SU-DHL-6 (cell line): ENCODE measurements at regions not wholly inside any gene's neighbourhood (a gene's known extent, or its start where the extent isn't known, plus 50 kb on each side); places are given as distances from the start of the nearest gene placed in this dataset.

Source experiments
- H2AFZ ChIP-seq: fragments of 200-600 bp; sonication (generic); 2 replicates; pipeline ENCODE4 v1.6.1; 2014; ENCODE audit warnings: low read depth, mild to moderate bottlenecking, moderate library complexity, mixed read lengths, antibody characterized with exemption, low read length; ENCODE audit not compliant: severe bottlenecking
- H3F3A ChIP-seq: fragments of 200-600 bp; shearing (Covaris generic); 2 replicates; pipeline ENCODE4 v1.6.0; 2016; ENCODE audit warnings: antibody characterized with exemption, mild to moderate bottlenecking; ENCODE audit not compliant: insufficient read depth
- H3K27ac ChIP-seq: fragments of 200-600 bp; sonication (generic); 2 replicates; pipeline ENCODE4 v1.5.1; 2016; ENCODE audit warnings: low read depth, mild to moderate bottlenecking, low read length, moderate library complexity, mixed read lengths
- H3K27me3 ChIP-seq: fragments of 200-600 bp; sonication (generic), shearing (Covaris generic); 2 replicates; pipeline ENCODE4 v1.6.0; 2014; ENCODE audit warnings: mild to moderate bottlenecking, low read length
- H3K36me3 ChIP-seq: fragments of 200-600 bp; sonication (generic); 2 replicates; pipeline ENCODE4 v1.6.1; 2014; ENCODE audit warnings: mild to moderate bottlenecking, low read length, mixed read lengths
- H3K4me2 ChIP-seq: fragments of 300-600, 200-600 bp; shearing (Covaris generic), sonication (generic); 2 replicates; pipeline ENCODE4 v1.6.0; 2014; ENCODE audit warnings: low read length, low read depth, mild to moderate bottlenecking; ENCODE audit not compliant: poor library complexity, severe bottlenecking
- H3K4me3 ChIP-seq: fragments of 200-600 bp; sonication (generic); 2 replicates; pipeline ENCODE4 v1.5.1; 2014; ENCODE audit warnings: antibody characterized with exemption, low read length, mild to moderate bottlenecking, mixed read lengths; ENCODE audit not compliant: insufficient read depth, poor library complexity, severe bottlenecking
- H3K79me2 ChIP-seq: fragments of 200-600 bp; sonication (generic); 2 replicates; pipeline ENCODE4 v1.6.1; 2014; ENCODE audit warnings: mild to moderate bottlenecking, low read length, moderate library complexity; ENCODE audit not compliant: insufficient read depth
- H3K9ac ChIP-seq: fragments of 200-600 bp; sonication (generic); 2 replicates; pipeline ENCODE4 v1.7.0; 2014; ENCODE audit warnings: mild to moderate bottlenecking, low read length
- H3K9me2 ChIP-seq: fragments of 200-600 bp; sonication (generic); replicated peaks from 2 replicates; pipeline ENCODE4 v1.6.1; 2014; ENCODE audit warnings: low read length; ENCODE audit not compliant: insufficient read depth
- H3K9me3 ChIP-seq: fragments of 200-600 bp; sonication (generic); 2 replicates; pipeline ENCODE4 v1.6.1; 2014; ENCODE audit warnings: low read length, mixed read lengths; ENCODE audit not compliant: insufficient read depth
- H4K20me1 ChIP-seq: fragments of 200-600 bp; sonication (generic); 2 replicates; pipeline ENCODE4 v1.6.1; 2014; ENCODE audit warnings: low read depth, mild to moderate bottlenecking, antibody characterized with exemption, low read length, moderate library complexity, mixed read lengths
- EZH2phosphoT487 ChIP-seq: fragments of 200-600 bp; sonication (generic), shearing (Covaris generic); conservative IDR thresholded peaks from 2 replicates; pipeline ENCODE4 v1.6.1; 2018; ENCODE audit warnings: mild to moderate bottlenecking, antibody characterized with exemption, low read length, moderate library complexity, mixed read lengths
- TF ChIP-seq, protein P1 (sequence below): fragments of 200-600 bp; sonication (generic); IDR thresholded peaks from one replicate; pipeline ENCODE4 v1.5.1; 2017; ENCODE audit warnings: antibody characterized with exemption, mild to moderate bottlenecking, low read length, moderate library complexity; ENCODE audit not compliant: insufficient read depth, poor library complexity, severe bottlenecking

DNA sequence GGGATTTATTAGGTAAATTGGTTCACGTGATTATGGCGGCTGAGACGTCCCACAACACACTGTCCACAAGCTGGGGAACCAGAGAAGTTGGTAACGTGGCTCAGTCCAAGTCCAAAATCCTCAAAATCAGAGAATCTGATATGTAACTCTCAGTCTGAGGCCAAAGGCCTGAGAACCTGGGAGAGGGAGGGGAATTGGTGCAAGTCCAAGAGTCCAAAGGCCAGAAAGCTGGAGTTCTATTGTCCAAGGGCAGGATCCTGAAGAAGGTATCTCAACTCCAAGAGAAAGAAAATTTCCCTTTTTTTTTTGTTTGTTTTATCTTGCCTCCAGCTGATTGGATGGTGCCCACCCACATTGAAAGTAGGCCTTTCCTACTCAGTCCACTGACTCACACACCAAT lies 83.8 kb downstream of the PRDM9 start:
- no peaks in the 10 kb centered on the region for H3K79me2 ChIP-seq
- H3K9ac ChIP-seq = no peak overlapping the region
- no peaks in the 10 kb centered on the region for H3K9me2 ChIP-seq
- no peaks in the 10 kb centered on the region for H4K20me1 ChIP-seq
- H2AFZ ChIP-seq = no peak overlapping the region
- TF ChIP-seq EZH2phosphoT487 = no peak
- TF ChIP-seq, protein P1, sequence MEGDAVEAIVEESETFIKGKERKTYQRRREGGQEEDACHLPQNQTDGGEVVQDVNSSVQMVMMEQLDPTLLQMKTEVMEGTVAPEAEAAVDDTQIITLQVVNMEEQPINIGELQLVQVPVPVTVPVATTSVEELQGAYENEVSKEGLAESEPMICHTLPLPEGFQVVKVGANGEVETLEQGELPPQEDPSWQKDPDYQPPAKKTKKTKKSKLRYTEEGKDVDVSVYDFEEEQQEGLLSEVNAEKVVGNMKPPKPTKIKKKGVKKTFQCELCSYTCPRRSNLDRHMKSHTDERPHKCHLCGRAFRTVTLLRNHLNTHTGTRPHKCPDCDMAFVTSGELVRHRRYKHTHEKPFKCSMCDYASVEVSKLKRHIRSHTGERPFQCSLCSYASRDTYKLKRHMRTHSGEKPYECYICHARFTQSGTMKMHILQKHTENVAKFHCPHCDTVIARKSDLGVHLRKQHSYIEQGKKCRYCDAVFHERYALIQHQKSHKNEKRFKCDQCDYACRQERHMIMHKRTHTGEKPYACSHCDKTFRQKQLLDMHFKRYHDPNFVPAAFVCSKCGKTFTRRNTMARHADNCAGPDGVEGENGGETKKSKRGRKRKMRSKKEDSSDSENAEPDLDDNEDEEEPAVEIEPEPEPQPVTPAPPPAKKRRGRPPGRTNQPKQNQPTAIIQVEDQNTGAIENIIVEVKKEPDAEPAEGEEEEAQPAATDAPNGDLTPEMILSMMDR = no peak
- no peak overlapping the region for H3K4me2 ChIP-seq
- no peaks in the 10 kb centered on the region for H3F3A ChIP-seq
- no peaks in the 10 kb centered on the region for H3K27me3 ChIP-seq
- H3K36me3 ChIP-seq = no peaks in the 10 kb centered on the region
- no peak overlapping the region for H3K4me3 ChIP-seq
- no peaks in the 10 kb centered on the region for H3K9me3 ChIP-seq
- no peak overlapping the region for H3K27ac ChIP-seq

DNA sequence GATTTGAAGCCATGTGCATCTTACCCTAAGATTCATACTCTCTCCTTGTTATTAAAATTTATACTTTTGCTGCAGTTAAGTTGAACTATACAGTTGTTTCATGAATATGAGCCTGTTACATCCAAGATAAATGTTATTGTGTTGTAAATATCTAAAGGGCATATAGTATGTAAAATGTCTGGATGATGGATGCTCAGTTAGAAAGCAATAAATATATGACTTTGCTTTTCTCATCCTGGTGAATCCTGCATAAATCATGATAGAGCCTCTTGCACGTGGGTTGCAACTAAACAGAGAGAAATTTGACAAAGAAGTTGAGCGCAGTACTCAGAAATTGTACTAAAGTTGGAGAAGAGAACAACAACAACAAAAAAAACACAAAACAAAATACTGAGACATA lies 99.5 kb downstream of the PRDM9 start:
- Histone ChIP-seq H3K4me3 (no peak overlapping the region), H3K36me3 (no peaks in the 10 kb centered on the region), H3F3A (no peaks in the 10 kb centered on the region), H3K4me2 (no peak overlapping the region), H4K20me1 (no peaks in the 10 kb centered on the region), H3K79me2 (no peaks in the 10 kb centered on the region), H3K9me3 (no peaks in the 10 kb centered on the region), H3K27ac (no peak overlapping the region), H3K9me2 (no peaks in the 10 kb centered on the region), H3K27me3 (no peaks in the 10 kb centered on the region), H2AFZ (no peak overlapping the region), H3K9ac (no peak overlapping the region)
- TF ChIP-seq EZH2phosphoT487 = no peak

DNA sequence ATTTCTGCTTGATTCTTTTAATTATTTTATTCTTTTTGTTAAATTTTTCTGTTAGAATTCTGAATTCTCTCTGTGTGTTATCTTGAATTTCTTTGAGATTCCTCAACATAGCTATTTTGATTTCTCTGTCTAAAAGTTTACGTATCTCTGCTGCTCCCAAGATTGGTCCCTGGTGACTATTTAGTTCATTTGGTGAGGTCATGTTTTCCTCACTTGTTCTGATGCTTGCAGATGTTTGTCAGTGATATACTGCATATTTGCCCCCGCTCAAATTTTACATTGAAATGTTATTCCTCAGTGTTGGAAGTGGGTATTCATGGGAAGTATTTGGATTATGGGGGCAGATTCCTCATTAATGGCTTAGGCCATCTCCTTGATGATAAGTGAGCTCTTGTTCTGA lies 105.3 kb downstream of the PRDM9 start:
- H3K79me2 ChIP-seq = no peaks in the 10 kb centered on the region
- no peak overlapping the region for H3K4me2 ChIP-seq
- H3K9me2 ChIP-seq = no peaks in the 10 kb centered on the region
- no peaks in the 10 kb centered on the region for H3K27me3 ChIP-seq
- no peaks in the 10 kb centered on the region for H3F3A ChIP-seq
- H4K20me1 ChIP-seq = no peaks in the 10 kb centered on the region
- H3K9ac ChIP-seq = no peak overlapping the region
- H3K36me3 ChIP-seq = no peaks in the 10 kb centered on the region
- H3K27ac ChIP-seq = no peak overlapping the region
- no peaks in the 10 kb centered on the region; the same call in 1 of the 2 replicates for H3K9me3 ChIP-seq
- no peak overlapping the region for H2AFZ ChIP-seq
- TF ChIP-seq, protein P1 = no peak
- no peak for TF ChIP-seq EZH2phosphoT487
- H3K4me3 ChIP-seq = no peak overlapping the region

DNA sequence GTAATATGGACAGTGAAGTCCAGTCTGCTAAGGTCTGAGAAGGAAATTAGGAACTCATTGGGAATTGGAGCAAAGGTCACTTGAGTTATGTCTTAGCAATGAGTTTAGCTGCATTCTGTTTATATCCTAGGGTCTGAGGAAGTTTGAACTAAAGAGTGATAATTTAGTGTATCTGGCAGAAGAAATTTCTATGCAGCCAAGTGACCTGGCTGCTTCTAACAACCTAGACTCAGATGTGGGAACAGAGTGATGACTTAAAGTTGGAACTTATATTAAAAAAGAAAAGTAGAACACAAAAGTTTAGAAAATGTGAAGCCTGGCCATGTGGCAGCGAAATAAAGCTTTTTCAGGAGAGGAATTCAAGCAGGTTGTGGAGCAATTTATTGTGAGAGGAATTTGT lies 106.2 kb downstream of the PRDM9 start:
- TF ChIP-seq, protein P1 = no peak
- Histone ChIP-seq H3K27ac (no peak overlapping the region), H3K9ac (no peak overlapping the region), H3K4me2 (no peak overlapping the region), H3K9me2 (no peaks in the 10 kb centered on the region), H2AFZ (no peak overlapping the region), H3K9me3 (no peaks in the 10 kb centered on the region; the same call in 1 of the 2 replicates), H3K4me3 (no peak overlapping the region), H3K27me3 (no peaks in the 10 kb centered on the region), H3K36me3 (no peaks in the 10 kb centered on the region), H4K20me1 (no peaks in the 10 kb centered on the region), H3K79me2 (no peaks in the 10 kb centered on the region), H3F3A (no peaks in the 10 kb centered on the region)
